Endodermal cell (in vitro differentiated cells): ENCODE measurements at regions not wholly inside any gene's neighbourhood (a gene's known extent, or its start where the extent isn't known, plus 50 kb on each side); places are given as distances from the start of the nearest gene placed in this dataset.

Source experiments
- DNase-seq: peaks from one replicate; pipeline ENCODE4 v3.0.0-alpha.2; 2017
- H3K27ac ChIP-seq: 2 replicates; pipeline ENCODE4 v1.5.1; 2013; ENCODE audit warnings: mild to moderate bottlenecking, low read depth, low read length, moderate library complexity
- H3K27me3 ChIP-seq: 2 replicates; pipeline ENCODE4 v1.6.1; 2013; ENCODE audit warnings: mild to moderate bottlenecking, low read length, moderate library complexity; ENCODE audit not compliant: insufficient read depth, control insufficient read depth, poor library complexity, severe bottlenecking
- H3K36me3 ChIP-seq: 2 replicates; pipeline ENCODE4 v1.7.0; 2013; ENCODE audit warnings: mild to moderate bottlenecking, low read length, moderate library complexity; ENCODE audit not compliant: control insufficient read depth, insufficient read depth
- H3K4me1 ChIP-seq: one replicate; pipeline ENCODE4 v1.7.0; 2013; ENCODE audit warnings: low read length; ENCODE audit not compliant: control insufficient read depth, insufficient read depth
- H3K4me3 ChIP-seq: 2 replicates; pipeline ENCODE4 v1.5.1; 2013; ENCODE audit warnings: mild to moderate bottlenecking, low read length, moderate library complexity
- H3K9ac ChIP-seq: 2 replicates; pipeline ENCODE4 v1.6.1; 2013; ENCODE audit warnings: mild to moderate bottlenecking, low read length, moderate library complexity; ENCODE audit not compliant: poor library complexity, severe bottlenecking; ENCODE audit errors: extremely low read depth
- H3K9me3 ChIP-seq: 2 replicates; pipeline ENCODE4 v1.6.1; 2013; ENCODE audit warnings: mild to moderate bottlenecking, low read length, moderate library complexity; ENCODE audit not compliant: control insufficient read depth
- H3K27ac Mint-ChIP-seq: 2 replicates; pipeline ENCODE4 v1.8.0; 2020; ENCODE audit warnings: mixed read lengths
- H3K27me3 Mint-ChIP-seq: 2 replicates; pipeline ENCODE4 v1.8.0; 2021; ENCODE audit warnings: mild to moderate bottlenecking, mixed read lengths; ENCODE audit not compliant: insufficient read depth
- H3K36me3 Mint-ChIP-seq: 2 replicates; pipeline ENCODE4 v1.8.0; 2020; ENCODE audit warnings: low read depth, mixed read lengths
- H3K4me1 Mint-ChIP-seq: 2 replicates; pipeline ENCODE4 v1.8.0; 2020; ENCODE audit warnings: mixed read lengths
- H3K4me3 Mint-ChIP-seq: 2 replicates; pipeline ENCODE4 v1.8.0; 2020; ENCODE audit warnings: mild to moderate bottlenecking, moderate library complexity, mixed read lengths
- H3K9me3 Mint-ChIP-seq: 2 replicates; pipeline ENCODE4 v1.8.0; 2020; ENCODE audit warnings: mild to moderate bottlenecking, mixed read lengths
- CTCF ChIP-seq: fragments of 200-600 bp; sonication (generic); conservative IDR thresholded peaks from 2 replicates; pipeline ENCODE4 v1.5.0; 2021; ENCODE audit warnings: antibody characterized with exemption, mild to moderate bottlenecking
- WGBS, 2 experiments: methylation state at CpG; one replicate each; pipeline versions ENCODE4 v1.1.5 to v1.1.7; 2013; ENCODE audit warnings: missing lambda C conversion rate in 2 of 2, mixed read lengths in 1 of 2; ENCODE audit not compliant: insufficient coverage in 1 of 2, insufficient read length in 1 of 2; 5-methylcytosine and 5-hydroxymethylcytosine counted together

DNA sequence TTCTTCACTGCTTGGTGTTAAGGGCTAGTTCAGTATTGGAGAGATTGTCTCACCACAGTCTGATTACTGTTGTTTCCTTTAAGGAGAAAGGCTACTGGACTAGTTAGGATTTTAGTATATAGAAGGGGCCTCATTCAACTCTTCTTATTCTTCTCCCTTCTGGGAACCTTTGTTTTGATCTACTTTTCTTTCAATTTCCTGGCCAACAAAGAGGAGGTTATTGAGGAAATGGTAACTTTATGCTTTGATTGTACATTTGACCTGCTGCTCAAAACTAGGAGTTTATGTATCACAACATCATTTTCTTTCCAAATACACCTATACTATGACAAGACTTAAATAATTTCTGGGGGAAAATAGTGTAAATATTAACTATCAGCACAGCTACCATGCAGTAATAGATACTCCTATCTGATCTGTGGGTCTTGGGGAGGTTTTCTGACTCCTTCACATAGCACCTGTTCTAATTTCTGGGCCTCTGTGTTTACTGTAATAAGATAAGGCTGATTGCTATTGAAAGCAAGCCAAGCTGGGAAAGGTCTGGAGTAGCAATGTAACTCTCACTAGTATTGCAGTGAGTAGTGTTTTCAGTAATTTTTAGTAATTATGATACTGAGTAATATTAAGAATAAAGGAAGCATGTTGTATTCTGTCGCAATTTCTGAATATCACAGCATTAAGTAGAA is 395.3 kb downstream of the NUP35 start:
- Mint-ChIP-seq H3K27ac (no peak overlapping the region), H3K4me1 (peaks cover 20% of the 10 kb centered on the region), H3K9me3 (no peaks in the 10 kb centered on the region), H3K27me3 (no peaks in the 10 kb centered on the region), H3K4me3 (no peak overlapping the region), H3K36me3 (no peaks in the 10 kb centered on the region)
- Histone ChIP-seq H3K4me1 (no peaks in the 10 kb centered on the region), H3K36me3 (no peaks in the 10 kb centered on the region), H3K4me3 (no peak overlapping the region), H3K9me3 (no peaks in the 10 kb centered on the region), H3K27ac (no peak overlapping the region), H3K27me3 (no peaks in the 10 kb centered on the region), H3K9ac (no peak overlapping the region)
- no peak for DNase-seq
- no peak for TF ChIP-seq CTCF
- WGBS, 2 experiments: 100% methylated on average over 1 of the region's 1 CpG

DNA sequence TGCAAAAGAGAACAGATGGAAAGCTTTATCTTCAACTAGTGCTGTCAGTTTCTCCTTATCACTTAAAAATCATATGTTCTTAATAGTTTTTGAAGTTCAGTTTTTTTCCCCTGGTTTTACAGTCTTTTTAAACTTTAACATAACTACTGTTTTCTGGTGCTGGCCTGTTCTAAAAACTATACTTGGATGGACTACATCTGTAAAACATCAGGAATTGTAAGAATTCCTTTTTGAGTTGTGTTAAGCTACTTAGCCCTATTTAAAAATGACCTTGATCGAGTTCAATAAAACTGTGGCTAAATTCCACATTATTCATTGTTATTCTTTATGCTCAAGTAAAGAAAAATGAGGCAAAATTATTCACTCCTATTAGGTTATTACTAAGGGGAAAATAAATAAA is 397.7 kb downstream of the NUP35 start:
- Histone ChIP-seq H3K27me3 (no peaks in the 10 kb centered on the region), H3K27ac (no peak overlapping the region), H3K4me3 (no peak overlapping the region), H3K4me1 (no peaks in the 10 kb centered on the region), H3K9ac (no peak overlapping the region), H3K9me3 (no peaks in the 10 kb centered on the region), H3K36me3 (no peaks in the 10 kb centered on the region)
- no peak for TF ChIP-seq CTCF
- Mint-ChIP-seq H3K36me3 (peaks cover 2% of the 10 kb centered on the region), H3K4me1 (peaks cover 20% of the 10 kb centered on the region), H3K27ac (no peak overlapping the region), H3K27me3 (no peaks in the 10 kb centered on the region), H3K9me3 (no peaks in the 10 kb centered on the region), H3K4me3 (no peak overlapping the region)
- no peak for DNase-seq
- 100% methylated on average over 1 of the region's 1 CpG; no CpG with 5 or more reads in 1 of the 2 experiments for WGBS, 2 experiments

- no peak for DNase-seq
- Histone ChIP-seq H3K9ac (no peak overlapping the region), H3K9me3 (no peaks in the 10 kb centered on the region), H3K36me3 (no peaks in the 10 kb centered on the region), H3K4me3 (no peak overlapping the region), H3K27me3 (no peaks in the 10 kb centered on the region), H3K27ac (no peak overlapping the region), H3K4me1 (no peaks in the 10 kb centered on the region)
- 82 to 89% methylated on average over 2 of the region's 2 CpGs for WGBS, 2 experiments
- TF ChIP-seq CTCF: no peak
- no peak overlapping the region for H3K4me3 Mint-ChIP-seq
- H3K27ac Mint-ChIP-seq: no peak overlapping the region
- H3K9me3 Mint-ChIP-seq: peaks cover 1% of the 10 kb centered on the region
- peaks cover 20% of the 10 kb centered on the region for H3K4me1 Mint-ChIP-seq
- no peaks in the 10 kb centered on the region for H3K27me3 Mint-ChIP-seq
- H3K36me3 Mint-ChIP-seq: peaks cover 2% of the 10 kb centered on the region
Measured at GRCh38 chr2:183522489-183523266, 398.4 kb downstream of the NUP35 start.
